HCT116 (cell line): ENCODE measurements at regions not wholly inside any gene's neighbourhood (a gene's known extent, or its start where the extent isn't known, plus 50 kb on each side); places are given as distances from the start of the nearest gene placed in this dataset.

Source experiments
- POLR2A ChIP-seq: IDR thresholded peaks from 2 replicates; pipeline ENCODE4 v1.7.0; 2011; ENCODE audit warnings: borderline replicate concordance; ENCODE audit not compliant: insufficient read depth, insufficient read length; ENCODE audit errors: extremely low read depth
- TCF7L2 ChIP-seq: IDR thresholded peaks from 2 replicates; pipeline ENCODE4 v1.7.0; 2011; ENCODE audit warnings: borderline replicate concordance, inconsistent platforms; ENCODE audit not compliant: insufficient read depth, insufficient read length; ENCODE audit errors: extremely low read depth

DNA sequence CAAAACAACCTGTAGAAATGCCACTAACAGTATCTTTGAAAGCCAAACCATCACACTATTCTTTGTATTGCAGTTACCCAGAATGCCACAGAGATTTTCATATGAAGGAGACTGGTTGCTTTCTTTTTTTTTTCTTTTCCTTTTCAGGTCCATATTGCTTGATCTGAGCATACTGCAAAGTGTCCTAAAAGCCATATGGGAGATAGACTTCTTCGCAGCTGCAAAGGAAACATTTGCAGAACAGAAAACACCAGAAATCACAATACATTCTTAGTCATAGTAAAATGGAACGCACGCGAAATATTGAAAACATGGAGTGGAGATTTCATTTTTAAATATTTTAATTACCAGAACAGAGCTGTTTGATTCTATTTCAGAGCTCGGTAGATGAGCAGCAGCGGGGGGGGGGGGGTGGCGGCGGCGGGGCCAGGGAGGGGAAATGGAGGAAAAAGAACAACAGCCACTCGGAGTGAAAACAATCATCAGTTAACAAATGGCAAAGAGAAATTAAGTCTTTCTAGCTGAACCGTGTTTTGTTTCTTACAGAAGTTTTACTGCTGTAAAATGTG is 284.1 kb downstream of the NFIB start:
- TF ChIP-seq POLR2A (no peak), TCF7L2 (no peak)
